NCI-H2081 treated with DMSO at 0.1 percent for 48 hours (cell line): ENCODE measurements at regions not wholly inside any gene's neighbourhood (a gene's known extent, or its start where the extent isn't known, plus 50 kb on each side); places are given as distances from the start of the nearest gene placed in this dataset.
"Not testable (repeated sequence)": the region's sequence is repeated elsewhere in the genome, so short reads cannot be mapped to it uniquely, and the experiment has no call there.

Source experiments
- DNase-seq: peaks from one replicate; lab custom pipeline; 2025; lab: John Stamatoyannopoulos, UW

GRCh38 chr3:194950906-194951628 lies 265.4 kb downstream of the FAM43A start:
- no peak for DNase-seq

DNA sequence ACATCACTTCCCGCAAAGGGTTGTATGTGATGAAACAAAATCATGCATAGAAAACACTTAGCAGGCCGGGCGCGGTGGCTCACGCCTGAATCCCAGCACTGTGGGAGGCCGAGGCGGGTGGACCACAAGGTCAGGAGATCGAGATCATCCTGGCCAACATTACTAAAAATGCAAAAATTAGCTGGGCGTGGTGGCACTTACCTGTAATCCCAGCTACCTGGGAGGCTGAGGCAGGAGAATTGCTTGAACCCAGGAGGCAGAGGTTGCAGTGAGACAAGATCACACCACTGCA lies 265.9 kb downstream of the FAM43A start:
- DNase-seq: not testable (repeated sequence)

- DNase-seq: no peak
Measured at GRCh38 chr3:194951931-194952582, 266.4 kb downstream of the FAM43A start.

GRCh38 chr3:194952841-194953241 lies 267.2 kb downstream of the FAM43A start:
- no peak for DNase-seq

DNA sequence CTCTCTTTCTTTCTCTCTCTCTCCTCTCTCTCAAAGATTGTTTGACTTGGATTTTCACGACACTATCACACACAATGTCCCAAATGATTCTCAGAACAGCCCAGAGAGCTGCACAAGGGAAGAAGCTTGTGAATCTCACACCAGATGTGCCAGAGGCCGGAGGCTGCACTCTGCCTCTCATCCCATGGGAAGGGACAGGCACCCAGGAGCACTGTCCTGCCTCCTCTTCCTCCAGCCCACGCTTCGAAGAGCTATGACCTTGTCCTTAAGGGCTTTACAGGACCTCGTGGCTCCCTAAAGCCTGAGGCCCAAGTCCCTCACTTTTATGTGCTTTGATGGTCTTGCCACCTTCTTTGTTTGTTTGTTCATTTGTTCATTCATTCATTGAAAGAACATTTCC lies 267.6 kb downstream of the FAM43A start:
- no peak for DNase-seq

DNA sequence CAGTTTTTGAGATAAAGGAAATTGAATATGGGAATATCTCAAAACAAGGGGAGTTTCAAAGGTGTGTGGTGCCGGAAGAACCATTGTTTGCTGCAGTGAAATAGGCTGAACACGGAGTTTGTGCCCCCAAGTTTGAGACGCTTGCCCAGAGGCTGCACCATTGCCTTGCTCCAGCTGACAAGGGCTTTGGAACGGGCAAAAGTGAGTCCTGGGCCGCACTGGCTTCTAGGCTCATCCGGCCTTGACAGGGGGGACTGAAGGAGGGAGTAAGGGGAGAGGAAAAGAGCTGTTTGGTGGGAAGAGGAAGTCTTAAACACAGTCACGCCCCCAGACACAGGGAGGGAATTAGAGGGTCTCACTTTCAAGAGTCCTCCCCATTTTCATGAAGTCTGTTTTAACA lies 269.9 kb downstream of the FAM43A start:
- no peak for DNase-seq

- no peak for DNase-seq
Measured at GRCh38 chr3:194955979-194956696, 270.5 kb downstream of the FAM43A start.

- DNase-seq: no peak
Measured at GRCh38 chr3:194956697-194957396, 271.2 kb downstream of the FAM43A start.

GRCh38 chr3:194957743-194958240 lies 272.1 kb downstream of the FAM43A start:
- no peak for DNase-seq

- DNase-seq: no peak
Measured at GRCh38 chr3:194959217-194959616, 273.5 kb downstream of the FAM43A start.

GRCh38 chr3:194959666-194960065 lies 274.0 kb downstream of the FAM43A start:
- DNase-seq: not testable (repeated sequence)

DNA sequence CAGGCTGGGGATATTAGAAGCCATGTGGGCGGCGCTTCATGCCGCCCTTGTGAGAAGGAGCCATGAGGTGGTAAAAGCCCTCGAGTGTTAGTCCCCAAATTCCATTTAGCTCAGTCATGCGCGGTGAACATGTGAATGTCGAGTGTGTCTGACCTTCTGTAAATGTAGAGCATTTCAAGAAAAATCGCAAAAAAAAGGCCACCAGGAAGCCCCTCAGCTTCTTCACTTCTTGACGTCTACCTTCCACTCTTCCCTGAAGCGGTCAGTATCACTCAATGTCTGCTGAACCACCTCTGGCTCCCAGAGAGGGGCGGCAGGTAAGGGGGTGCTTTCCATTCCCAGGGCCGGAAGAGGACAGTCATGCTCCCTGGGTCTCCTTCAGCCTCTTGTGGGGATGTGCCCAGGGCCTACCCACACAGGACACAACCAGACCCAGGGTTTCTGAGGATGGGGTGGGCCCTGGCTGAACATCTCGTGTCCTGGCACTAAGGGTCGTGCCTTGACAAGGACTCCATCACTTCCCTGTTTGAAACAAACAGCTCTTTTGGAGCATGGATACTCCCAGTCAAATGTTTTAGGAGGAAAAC lies 274.9 kb downstream of the FAM43A start:
- no peak for DNase-seq

GRCh38 chr3:194961149-194961548 lies 275.5 kb downstream of the FAM43A start:
- no peak for DNase-seq

DNA sequence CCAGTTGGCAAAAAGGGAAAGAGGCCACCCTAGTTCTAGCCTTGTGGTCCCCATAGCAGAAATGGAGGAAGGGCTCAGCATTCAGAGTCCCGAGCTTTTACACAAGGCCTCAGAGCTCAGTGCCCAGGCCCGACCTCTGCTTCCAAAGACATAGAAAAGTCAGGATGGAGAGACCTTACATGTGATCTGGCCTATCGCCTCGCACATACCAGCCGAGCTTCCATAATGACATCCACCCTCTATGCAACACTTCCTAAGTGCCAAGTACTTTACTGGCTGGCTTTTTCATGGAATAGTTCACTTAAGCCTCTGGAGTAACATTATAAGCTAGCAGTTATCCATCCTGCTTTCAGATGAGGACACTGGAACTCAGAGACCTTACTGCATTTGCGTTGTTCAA lies 275.9 kb downstream of the FAM43A start:
- DNase-seq: no peak

- DNase-seq: no peak
Measured at GRCh38 chr3:194962056-194962455, 276.4 kb downstream of the FAM43A start.

DNA sequence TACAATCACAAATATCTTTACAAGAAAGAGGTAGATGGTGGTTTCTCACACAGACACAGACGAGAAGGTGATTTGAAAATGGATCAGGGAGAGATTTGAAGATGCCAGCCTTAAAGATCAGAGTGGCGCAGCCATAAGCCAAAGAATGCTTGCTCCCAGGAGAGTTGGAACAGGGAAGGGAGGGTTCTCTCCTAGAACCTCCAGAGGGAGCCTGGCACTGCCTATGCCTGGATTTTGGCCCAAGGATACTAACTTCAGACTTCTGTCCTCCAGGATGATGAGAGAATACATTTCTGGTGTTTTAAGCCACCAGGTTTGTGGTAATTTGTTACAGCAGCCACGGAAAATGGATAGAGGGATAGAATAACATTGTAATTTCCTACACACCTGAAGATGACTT lies 279.1 kb downstream of the FAM43A start:
- DNase-seq: no peak

GRCh38 chr3:194967151-194968117 lies 281.8 kb downstream of the FAM43A start:
- DNase-seq: no peak

DNA sequence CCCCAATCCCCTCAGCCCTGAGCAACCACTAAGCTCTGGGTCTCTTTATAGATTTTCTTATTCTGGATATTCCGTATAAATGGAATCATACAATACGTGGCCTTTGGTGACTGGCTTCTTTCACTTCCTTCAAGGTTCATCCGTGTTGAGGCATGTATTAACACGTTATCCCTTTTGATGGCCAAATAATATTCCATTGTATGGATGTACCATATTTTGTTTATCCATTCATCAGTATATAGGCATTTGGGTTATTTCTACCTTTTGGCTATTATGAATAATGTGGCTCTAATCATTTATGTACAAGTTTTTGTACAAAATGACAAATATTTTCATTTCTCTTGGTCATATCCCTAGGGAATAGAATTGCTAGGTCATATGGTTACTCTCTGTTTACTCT lies 284.4 kb downstream of the FAM43A start:
- DNase-seq: no peak

DNA sequence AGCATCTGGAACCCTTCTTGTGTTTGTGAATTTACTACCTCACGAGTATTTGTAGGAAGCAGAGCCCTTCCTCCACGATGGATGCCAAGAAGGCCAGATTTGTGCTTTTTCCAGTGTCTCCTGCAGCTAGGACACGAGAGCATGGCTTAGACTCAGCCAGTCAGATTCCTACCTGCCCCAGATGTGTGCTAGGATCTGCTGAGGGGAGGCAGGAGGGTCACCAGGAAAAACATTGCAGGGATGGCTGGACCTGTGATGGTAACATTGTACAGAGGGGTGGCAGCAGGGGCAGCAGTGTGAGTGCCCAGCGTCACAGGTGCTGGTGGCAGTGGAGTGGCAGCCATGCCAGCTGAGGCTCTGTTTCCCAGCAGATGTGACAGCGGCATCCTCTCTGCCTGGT lies 285.3 kb downstream of the FAM43A start:
- DNase-seq: no peak

DNA sequence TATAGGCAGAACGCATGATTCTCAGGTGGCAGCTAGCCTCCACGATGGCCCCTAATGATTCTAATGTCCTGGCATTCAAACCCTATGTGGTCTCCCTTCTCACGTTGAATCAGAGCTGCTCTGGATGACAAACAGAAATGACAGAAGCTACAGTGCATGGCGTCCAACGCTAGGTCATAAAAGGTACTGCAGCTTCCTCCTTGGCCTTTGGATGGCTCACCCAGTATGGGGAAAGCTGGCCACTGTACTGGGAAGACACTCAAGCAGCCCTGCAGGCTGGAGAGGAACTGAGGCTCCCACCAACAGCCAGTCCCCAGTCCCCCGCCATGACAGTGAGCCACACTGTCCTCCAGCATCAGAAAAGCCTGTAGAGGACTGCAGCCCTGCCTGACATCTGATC lies 286.3 kb downstream of the FAM43A start:
- DNase-seq: no peak

DNA sequence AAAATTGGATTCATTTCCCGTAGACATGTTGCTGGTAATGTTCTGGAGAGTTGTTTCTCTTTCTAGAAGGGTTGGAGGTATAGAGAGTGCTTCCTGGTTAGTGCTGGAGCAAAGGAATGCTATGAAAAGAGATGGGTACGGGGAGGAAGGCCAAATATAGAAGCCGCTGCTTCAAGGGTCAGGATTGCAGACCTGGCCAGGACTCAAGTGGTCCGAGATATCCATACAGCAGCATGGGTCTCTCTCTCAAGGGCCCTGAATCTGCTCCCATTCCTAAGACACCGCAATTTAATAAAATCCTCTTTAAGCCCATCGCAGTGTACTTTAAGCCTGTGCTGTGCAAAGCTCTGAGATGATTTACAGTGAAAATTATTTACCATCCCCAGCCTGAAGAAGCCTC lies 287.0 kb downstream of the FAM43A start:
- DNase-seq: no peak
